ENCODE measurements at regions not wholly inside any gene's neighbourhood (a gene's known extent, or its start where the extent isn't known, plus 50 kb on each side); places are given as distances from the start of the nearest gene placed in this dataset.

DNA sequence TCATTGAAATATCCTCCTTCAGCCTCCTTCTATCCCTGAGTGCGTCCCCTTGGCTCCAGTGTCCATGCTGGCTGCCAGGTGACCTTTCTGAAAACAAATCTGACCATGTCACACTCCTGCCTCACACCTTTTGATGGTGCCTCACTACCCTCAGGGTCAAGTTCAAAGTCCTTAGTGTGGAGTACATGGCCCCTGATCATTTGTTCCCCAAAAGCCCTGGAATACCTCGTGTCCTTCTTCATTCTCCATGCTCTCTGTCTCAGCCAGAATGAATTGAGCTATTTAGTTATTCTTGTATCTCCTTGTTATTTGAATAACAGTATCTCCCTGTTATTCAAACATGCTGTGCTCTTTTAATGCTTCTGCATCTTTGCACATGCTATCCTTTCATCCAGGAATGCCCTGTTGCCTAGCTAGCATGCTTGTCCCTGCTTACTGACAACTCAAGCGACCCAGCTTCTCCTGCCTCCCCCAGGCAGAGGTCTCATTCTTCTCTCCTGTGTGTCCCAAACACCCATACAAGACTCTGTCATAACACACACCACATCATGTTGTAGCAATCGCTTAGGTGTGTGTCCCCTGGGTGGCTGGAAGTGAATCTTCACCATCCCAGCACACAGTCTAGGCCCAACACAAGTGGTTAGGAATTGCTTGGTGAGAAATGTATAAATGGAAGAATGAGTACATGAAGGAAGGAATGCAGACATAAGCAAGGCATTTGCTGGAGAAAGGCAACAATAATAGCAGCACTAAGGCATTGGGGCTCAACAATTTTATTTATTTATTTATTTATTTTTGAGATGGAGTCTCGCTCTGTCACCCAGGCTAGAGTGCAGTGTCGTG lies 144.0 kb downstream of the DDX1 start:
- Mint-ChIP-seq H3K9me3 (peaks cover 10% of the 10 kb centered on the region), H3K4me3 (no peak overlapping the region), H3K27me3 (ENCODE audit: low read depth) (no peaks in the 10 kb centered on the region; the same call in 1 of the 2 replicates), H3K4me1 (peaks cover 18% of the 10 kb centered on the region), H3K36me3 (no peaks in the 10 kb centered on the region), H3K27ac (no peak overlapping the region)
- ChIA-PET CTCF (no interaction called here), POLR2A (no interaction called here)
- ATAC-seq (no peak), DNase-seq (ENCODE audit: low spot score) (no peak)
- TF ChIP-seq TCF7 (CRISPR knock-in tag; IDR thresholded peaks at IDR 0.05; ENCODE audit: low read depth): no peak
- no peak for TF ChIP-seq ZNF121 (CRISPR knock-in tag; IDR thresholded peaks at IDR 0.05)
- TF ChIP-seq NR1H2 (CRISPR knock-in tag; IDR thresholded peaks at IDR 0.05): no peak
- no peak for TF ChIP-seq NFATC4 (CRISPR knock-in tag; IDR thresholded peaks at IDR 0.05)

DNA sequence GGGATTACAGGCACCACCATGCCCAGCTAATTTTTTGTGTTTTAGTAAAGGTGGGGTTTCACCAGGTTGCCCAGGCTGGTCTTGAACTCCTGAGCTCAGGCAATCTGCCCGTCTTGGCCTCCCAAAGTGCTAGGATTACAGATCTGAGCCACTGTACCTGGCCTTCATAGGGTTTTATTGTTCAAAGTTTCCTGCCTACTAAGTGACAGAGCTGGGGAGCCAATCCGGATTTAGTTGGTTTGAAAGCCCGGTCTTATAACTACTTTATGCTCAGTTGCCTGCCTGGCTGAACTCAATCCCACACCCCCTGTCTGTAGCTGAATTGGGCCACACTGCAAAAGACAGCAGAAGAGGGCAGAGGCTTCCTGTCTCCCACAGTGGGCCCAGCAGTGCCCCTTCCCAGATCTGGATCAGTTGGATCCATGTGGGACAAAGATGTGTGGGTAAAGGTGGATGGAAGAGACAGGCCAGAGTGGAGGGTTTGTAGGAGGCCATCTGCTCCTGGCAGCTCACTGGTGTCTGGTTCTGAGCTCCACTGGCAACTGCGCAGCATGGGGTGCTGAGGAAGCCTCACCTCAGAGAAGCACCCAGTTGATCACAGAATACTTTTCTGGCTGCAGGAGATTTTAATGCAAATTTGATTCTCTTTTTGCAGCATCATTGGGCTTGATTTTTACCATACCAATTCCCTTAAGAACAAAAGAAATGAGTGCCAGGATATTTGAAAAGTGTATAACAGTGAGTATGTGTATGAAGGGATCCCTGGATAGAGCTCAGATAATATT lies 144.9 kb downstream of the DDX1 start:
- Mint-ChIP-seq H3K36me3 (0 out of 2 replicates have a peak, but pooled peaks cover under 1% of the 10 kb centered on the region), H3K9me3 (peaks cover 19% of the 10 kb centered on the region), H3K27ac (no peak overlapping the region), H3K4me3 (no peak overlapping the region), H3K27me3 (ENCODE audit: low read depth) (no peaks in the 10 kb centered on the region; the same call in 1 of the 2 replicates), H3K4me1 (peaks cover 18% of the 10 kb centered on the region)
- TF ChIP-seq SOX15 (CRISPR knock-in tag; IDR thresholded peaks at IDR 0.05) (no peak), MXD4 (CRISPR knock-in tag; IDR thresholded peaks at IDR 0.05; ENCODE audit: borderline replicate concordance) (no peak), HMGXB4 (CRISPR knock-in tag; IDR thresholded peaks at IDR 0.05) (no peak), ZNF423 (CRISPR knock-in tag; IDR thresholded peaks at IDR 0.05) (no peak), ZNF263 (CRISPR knock-in tag; IDR thresholded peaks at IDR 0.05; ENCODE audit: low read depth) (no peak), NFATC4 (CRISPR knock-in tag; IDR thresholded peaks at IDR 0.05) (no peak), E2F5 (CRISPR knock-in tag; IDR thresholded peaks at IDR 0.05) (no peak), SMAD4 (CRISPR knock-in tag; IDR thresholded peaks at IDR 0.05) (no peak), ATF3 (CRISPR knock-in tag; conservative IDR thresholded peaks at IDR 0.05) (no peak), TEAD1 (CRISPR knock-in tag; IDR thresholded peaks at IDR 0.05) (no peak), ESRRA (CRISPR knock-in tag; IDR thresholded peaks at IDR 0.05; ENCODE audit: borderline replicate concordance) (no peak), NR1H2 (CRISPR knock-in tag; IDR thresholded peaks at IDR 0.05) (no peak), FOXK1 (CRISPR knock-in tag; IDR thresholded peaks at IDR 0.05) (no peak)
- TF ChIP-seq, protein P1, sequence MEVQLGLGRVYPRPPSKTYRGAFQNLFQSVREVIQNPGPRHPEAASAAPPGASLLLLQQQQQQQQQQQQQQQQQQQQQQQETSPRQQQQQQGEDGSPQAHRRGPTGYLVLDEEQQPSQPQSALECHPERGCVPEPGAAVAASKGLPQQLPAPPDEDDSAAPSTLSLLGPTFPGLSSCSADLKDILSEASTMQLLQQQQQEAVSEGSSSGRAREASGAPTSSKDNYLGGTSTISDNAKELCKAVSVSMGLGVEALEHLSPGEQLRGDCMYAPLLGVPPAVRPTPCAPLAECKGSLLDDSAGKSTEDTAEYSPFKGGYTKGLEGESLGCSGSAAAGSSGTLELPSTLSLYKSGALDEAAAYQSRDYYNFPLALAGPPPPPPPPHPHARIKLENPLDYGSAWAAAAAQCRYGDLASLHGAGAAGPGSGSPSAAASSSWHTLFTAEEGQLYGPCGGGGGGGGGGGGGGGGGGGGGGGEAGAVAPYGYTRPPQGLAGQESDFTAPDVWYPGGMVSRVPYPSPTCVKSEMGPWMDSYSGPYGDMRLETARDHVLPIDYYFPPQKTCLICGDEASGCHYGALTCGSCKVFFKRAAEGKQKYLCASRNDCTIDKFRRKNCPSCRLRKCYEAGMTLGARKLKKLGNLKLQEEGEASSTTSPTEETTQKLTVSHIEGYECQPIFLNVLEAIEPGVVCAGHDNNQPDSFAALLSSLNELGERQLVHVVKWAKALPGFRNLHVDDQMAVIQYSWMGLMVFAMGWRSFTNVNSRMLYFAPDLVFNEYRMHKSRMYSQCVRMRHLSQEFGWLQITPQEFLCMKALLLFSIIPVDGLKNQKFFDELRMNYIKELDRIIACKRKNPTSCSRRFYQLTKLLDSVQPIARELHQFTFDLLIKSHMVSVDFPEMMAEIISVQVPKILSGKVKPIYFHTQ (CRISPR knock-in tag; IDR thresholded peaks at IDR 0.05): no peak
- TF ChIP-seq, protein P2, sequence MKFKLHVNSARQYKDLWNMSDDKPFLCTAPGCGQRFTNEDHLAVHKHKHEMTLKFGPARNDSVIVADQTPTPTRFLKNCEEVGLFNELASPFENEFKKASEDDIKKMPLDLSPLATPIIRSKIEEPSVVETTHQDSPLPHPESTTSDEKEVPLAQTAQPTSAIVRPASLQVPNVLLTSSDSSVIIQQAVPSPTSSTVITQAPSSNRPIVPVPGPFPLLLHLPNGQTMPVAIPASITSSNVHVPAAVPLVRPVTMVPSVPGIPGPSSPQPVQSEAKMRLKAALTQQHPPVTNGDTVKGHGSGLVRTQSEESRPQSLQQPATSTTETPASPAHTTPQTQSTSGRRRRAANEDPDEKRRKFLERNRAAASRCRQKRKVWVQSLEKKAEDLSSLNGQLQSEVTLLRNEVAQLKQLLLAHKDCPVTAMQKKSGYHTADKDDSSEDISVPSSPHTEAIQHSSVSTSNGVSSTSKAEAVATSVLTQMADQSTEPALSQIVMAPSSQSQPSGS (CRISPR knock-in tag; IDR thresholded peaks at IDR 0.05; ENCODE audit: borderline replicate concordance, low read depth): no peak
- ATAC-seq (no peak), DNase-seq (ENCODE audit: low spot score) (no peak)
- CTCF ChIA-PET: interaction anchor here (0.9 to 1.8 kb wide), 2 partner anchors 11 to 61 kb away, joined by 3 to 4 read pairs; no protein-coding TSS in a partner anchor
- POLR2A ChIA-PET: no interaction called here
